GM20431 (cell line): ENCODE measurements at regions not wholly inside any gene's neighbourhood (a gene's known extent, or its start where the extent isn't known, plus 50 kb on each side); places are given as distances from the start of the nearest gene placed in this dataset.

Experiments used
- in situ Hi-C: fragments of 300-500 bp; cut with MseI, MboI; formaldehyde crosslinking; loops from one replicate; pipeline ENCODE4 v1.15.0; 2020; ENCODE audit warnings: low sequenced_read_pairs; ENCODE audit not compliant: unreplicated experiment

DNA sequence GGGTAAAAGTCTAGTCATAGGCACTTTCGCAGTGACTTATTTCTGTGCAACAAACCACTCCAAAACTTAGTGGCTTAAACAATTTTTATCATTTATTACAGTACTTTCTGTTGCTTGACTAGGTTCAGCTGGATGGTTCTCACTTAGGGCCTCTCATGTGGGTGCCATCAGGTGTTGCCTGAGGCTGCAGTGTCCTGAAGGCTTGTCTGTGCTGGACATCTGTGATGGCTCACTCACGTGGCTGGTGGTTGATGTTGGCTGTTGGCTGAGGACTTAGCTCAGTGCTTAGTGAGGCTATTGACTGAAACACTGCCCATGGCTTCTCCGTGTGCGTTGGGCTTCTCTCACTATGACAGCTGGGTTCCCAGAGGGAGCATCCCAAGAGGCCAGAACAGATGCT lies 81.4 kb upstream of the GCFC2 start:
- in situ Hi-C loops, result loop anchor here (25.0 kb wide), 1 partner anchor 820 kb away; no protein-coding TSS in a partner anchor

DNA sequence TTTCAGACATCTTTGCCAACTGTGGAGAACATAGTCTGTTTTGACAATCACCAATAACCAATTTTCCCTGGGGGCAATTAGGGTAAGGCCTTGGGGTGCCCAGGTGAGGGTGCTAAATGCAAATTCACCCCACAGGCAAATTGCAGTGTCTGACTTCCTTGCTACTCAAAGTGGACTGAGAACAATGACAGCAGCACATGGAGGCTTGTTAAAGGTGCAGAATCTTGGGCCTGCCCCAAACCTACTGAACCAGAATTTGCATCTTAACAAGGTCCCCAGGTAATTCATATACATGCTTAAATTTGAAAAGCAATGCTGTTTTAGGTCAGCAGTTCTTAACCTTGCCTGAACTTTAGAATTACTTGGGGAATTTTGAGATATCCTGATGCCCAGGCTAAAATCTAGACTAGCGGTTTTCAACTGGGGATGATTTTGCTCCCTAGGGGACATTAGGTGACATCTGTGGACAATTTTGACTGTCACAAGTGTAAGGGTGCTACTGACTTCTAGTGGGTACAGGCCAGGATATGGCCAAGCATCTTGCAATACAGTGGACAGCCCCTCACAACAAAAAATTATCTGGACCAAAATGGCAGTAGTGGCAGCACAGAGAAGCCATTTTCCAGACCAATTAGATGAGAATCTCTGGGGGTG lies 80.2 kb upstream of the GCFC2 start:
- in situ Hi-C loops, result loop anchor here (25.0 kb wide), 1 partner anchor 821 kb away; no protein-coding TSS in a partner anchor

DNA sequence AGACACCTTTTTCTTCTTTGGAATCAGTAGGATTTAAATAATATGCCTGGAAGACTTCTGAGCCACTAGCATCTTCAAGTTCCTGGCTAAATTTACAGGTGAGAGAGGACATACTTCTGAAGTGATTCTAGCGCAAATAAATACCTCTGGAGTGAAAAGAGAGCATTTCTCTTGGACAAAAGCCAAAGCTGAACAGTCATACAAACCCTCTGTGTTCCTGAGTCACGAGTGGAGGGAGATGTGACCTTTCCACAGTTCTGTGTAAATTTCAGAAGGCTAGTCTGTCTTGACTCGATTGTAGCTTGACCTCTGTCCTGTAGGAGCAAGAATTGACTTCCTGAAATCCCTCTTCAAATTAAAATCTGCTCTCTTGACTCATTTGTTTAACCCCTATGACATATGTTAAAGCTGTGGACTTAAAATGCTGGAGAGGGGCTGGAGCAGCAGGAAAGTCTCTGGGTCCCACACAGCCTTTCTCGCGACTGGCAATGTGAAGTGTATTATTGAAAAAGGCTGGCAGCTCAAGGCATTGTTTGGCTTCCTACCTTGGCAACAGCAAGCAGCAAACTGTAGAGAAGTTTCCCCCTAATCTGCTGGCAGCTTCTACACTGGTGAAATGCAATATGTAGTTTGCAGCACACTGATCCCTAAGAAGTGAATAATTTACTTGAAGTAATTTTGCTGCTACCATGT lies 79.6 kb upstream of the GCFC2 start:
- in situ Hi-C loops, result loop anchor here (25.0 kb wide), 1 partner anchor 822 kb away; no protein-coding TSS in a partner anchor

DNA sequence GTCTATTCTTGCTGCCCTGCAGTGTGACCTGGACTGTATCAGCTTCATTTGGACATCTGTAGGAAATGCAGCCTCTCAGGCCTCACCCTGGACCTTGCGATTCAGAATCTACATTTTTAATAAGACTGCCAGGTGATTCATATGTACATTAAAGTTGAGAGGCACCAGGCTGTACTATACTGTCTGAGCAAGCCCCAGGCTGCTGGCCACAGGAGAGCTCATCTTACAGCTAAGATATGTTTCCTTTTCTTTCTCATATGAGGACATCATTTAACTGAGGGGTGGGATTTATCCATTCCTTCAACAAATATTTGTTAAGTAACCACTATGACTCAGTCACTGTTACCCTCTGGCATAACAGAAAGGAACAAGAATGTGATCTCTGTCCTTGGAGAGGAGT lies 78.2 kb upstream of the GCFC2 start:
- in situ Hi-C loops, result loop anchor here (25.0 kb wide), 1 partner anchor 823 kb away; no protein-coding TSS in a partner anchor

DNA sequence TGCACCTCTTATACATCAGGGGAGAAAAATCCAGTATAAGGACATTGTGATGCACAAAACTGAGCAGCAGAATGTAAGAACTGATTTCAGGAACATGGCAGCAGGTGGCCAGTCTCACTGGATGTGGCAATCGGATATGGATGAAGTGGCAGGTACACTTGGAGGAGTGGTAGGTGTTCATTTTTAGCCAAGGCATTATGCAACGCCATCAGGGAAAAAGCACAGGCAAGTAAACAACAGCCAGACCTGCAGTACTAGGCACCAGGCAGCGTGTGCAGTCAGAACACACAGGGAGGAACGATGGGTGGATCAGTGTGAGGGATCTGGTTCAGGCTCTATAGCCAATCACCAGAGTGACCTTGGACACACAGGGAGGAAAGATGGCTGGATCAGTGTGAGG lies 77.4 kb upstream of the GCFC2 start:
- in situ Hi-C loops, result loop anchor here (25.0 kb wide), 1 partner anchor 824 kb away; no protein-coding TSS in a partner anchor

DNA sequence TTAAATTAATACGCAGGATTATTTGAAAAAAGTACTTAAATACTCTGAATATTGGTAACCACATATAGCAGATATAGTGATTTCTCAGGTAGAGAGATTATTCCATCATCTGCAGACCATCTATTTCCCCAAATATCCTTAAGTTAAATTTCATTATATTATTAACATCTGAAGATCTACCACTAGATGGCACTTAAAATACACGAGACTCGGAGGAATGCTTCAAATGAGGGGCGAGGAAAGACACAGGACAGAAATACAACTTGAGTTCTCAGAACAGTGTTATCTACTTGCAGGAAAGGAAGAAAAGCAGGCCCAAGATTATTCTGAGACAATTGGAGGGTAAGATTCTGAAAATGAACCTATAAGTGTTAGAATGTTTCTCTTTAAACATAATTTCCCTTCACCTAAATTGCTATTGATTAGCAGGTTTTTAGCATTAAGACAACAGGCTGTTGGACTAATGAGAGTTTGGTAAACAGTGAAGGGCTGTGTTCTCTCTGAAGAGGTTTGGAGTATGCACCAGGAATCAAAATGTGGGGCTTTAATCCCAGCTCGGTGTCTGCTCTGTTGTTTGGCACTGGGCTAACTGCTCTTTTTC lies 76.9 kb upstream of the GCFC2 start:
- in situ Hi-C loops, result loop anchor here (25.0 kb wide), 1 partner anchor 825 kb away; no protein-coding TSS in a partner anchor

DNA sequence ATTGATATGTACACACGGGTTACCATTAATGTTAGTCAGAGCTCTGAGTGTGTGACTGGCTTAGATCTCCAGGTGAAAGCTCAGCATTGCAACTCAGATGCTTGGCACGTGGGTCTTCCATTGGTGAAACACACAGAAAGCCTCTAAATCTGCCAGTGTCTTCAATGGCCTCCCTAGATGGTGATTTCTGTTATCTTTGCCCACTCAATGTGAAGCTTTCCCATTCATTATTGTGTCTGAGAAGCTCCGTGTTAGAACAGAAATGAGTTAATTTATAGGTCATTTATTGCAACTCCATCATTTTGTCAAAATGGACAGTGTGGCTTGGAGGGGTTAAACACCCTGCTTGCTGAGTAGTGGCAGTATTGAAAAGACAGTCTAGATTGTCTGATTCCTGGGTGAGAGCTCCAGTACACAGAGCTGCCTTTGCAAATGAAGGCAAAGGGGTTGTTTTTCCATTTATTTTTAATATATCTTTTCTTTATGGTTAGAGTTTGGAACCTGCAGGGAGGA lies 64.7 kb upstream of the GCFC2 start:
- in situ Hi-C loops, result loop anchor here (25.0 kb wide), 1 partner anchor 837 kb away; no protein-coding TSS in a partner anchor

DNA sequence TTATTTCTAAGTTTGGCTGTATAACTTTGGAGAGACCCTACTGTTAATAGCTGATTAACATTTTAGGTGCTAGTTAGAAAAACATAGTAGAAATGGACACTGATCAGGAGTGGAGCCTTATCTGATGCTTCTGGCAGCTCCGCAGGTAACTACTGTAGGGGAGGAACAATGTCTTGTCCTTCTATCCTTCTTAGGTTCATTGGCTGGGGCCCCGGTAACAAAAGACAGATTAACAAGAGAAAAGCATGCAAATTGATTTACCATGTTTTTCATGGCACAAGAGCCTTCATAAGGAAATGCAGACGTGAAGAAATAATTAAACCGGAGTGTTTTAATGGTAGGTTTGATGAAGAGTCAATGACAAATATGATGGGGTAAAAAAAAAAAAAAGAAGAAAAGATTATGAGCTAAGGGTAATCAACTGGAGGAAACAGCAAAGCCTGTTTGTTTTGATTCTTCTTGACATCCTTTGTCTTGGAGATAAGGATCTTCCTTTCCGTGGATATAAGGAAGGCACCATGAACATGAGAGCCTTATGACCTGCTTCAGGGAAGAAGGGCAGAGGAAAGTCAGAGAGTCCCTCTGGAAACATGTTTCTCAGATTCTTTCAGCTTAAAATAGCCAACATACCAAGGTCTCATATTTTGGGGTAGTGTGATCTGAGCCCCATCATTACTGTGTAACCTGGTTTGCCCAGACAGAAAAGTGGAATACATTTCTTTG lies 62.4 kb upstream of the GCFC2 start:
- in situ Hi-C loops, result no loop called here

DNA sequence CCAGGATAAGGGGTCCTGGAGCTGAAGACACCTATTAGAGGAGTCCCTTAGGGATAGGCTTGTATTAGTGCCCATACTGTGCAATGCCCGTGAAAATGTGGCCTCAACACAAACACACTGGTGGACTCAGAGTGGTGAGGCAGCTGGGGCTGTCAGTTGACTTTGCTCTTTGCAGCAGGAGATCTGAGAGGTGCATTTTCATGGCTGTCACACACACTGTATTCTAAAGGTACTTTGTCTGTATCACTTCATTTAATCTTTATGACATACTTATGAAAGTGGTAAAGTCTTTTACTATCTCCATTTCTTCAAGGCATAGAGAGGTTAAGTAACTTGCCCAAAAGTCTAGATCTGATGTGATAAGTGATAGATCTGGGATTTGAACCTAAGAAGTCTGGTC lies 55.1 kb upstream of the GCFC2 start:
- in situ Hi-C loops, result no loop called here

DNA sequence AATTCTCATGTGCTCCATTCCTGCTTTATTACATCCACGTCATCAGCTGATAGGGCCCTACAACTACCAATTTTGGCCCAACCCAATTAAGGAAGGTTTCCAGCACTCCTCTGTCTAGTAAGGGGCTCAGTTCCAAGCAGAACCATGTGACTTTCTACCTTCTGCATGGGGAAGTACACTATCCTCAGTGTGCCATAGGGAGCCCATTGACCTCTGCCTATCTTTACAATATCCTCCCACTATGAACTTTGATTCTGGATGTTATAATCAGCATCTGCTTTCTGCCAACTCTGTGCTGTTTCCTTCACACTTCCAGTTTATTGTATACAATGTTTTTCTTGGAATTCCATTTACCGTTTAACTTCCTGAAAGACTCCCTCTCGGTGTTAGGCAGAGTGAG lies 53.9 kb upstream of the GCFC2 start:
- in situ Hi-C loops, result no loop called here
